Limb (tissue), 2 donors: ENCODE measurements at regions not wholly inside any gene's neighbourhood (a gene's known extent, or its start where the extent isn't known, plus 50 kb on each side); places are given as distances from the start of the nearest gene placed in this dataset.
A peak's percentile ranks its signal among the peaks of the same experiment; 100 is the strongest.
"Not testable (repeated sequence)": the region's sequence is repeated elsewhere in the genome, so short reads cannot be mapped to it uniquely, and the experiment has no call there.

Experiments
- DNase-seq, 2 donors: peaks; one replicate each; pipeline ENCODE4 v3.0.0-alpha.2; 2016; ENCODE audit errors: extremely low spot score in 2 of 2

DNA sequence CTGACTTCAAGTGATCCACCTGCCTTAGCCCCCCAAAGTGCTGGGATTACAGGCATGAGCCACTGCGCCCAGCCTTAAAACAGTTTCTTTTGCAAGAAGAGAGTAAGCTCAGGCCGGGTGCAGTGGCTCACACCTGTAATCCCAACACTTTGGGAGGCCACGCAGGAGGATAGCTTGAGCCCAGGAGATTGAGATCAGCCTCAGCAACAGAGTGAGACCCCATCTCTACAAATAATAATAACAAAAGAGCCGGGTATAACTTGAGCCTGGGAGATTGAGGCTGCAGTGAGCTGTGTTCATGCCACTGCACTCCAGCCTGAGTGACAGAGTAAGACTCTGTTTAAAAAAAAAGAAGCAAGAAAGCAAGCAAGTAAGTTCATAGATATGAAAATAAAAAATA lies 482.9 kb downstream of the FAT4 start:
- DNase-seq, result not testable (repeated sequence)

- no peak for DNase-seq
Observed at GRCh38 chr4:125801373-125801772, 486.6 kb downstream of the FAT4 start.

DNA sequence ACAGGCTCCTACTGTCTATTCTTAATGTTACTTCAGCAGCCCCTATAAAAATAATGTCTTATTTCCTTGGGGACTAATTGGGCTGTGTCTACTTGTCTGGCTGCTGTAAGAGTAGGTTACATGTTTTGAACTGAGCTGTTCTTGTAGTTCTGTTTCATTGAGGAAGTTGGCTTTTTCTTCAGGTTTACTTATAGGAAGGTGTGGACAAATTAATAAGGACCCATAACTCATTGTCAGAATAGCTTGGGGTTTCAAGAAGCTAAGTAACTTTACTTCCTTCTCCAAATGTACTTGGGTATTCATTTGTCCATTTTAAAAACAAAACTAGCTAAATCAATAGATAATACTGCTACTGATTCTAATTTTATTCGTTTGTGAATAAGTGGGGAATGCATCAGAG lies 487.2 kb downstream of the FAT4 start:
- no peak for DNase-seq

GRCh38 chr4:125808022-125808421 lies 493.3 kb downstream of the FAT4 start:
- no peak for DNase-seq

- no peak for DNase-seq
Observed at GRCh38 chr4:125808570-125808969, 493.8 kb downstream of the FAT4 start.

DNA sequence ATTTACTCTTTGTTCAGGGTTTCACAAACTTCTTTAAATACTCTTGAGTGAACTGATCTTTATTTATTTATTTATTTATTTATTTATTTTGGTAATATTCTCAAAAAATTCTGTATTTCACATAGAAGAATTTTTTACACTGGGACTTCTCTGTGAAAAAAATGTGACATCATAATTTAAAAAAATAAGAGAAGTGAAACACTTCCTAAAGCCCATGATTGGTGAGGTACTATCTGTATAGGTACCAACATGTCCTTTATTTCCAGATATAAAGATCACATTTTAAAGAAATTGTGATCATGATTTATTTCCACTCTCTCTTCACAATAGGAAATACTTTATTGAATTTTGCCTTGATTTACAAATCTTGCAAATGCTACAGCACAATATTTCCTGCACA lies 497.1 kb downstream of the FAT4 start:
- DNase-seq, result no peak

DNA sequence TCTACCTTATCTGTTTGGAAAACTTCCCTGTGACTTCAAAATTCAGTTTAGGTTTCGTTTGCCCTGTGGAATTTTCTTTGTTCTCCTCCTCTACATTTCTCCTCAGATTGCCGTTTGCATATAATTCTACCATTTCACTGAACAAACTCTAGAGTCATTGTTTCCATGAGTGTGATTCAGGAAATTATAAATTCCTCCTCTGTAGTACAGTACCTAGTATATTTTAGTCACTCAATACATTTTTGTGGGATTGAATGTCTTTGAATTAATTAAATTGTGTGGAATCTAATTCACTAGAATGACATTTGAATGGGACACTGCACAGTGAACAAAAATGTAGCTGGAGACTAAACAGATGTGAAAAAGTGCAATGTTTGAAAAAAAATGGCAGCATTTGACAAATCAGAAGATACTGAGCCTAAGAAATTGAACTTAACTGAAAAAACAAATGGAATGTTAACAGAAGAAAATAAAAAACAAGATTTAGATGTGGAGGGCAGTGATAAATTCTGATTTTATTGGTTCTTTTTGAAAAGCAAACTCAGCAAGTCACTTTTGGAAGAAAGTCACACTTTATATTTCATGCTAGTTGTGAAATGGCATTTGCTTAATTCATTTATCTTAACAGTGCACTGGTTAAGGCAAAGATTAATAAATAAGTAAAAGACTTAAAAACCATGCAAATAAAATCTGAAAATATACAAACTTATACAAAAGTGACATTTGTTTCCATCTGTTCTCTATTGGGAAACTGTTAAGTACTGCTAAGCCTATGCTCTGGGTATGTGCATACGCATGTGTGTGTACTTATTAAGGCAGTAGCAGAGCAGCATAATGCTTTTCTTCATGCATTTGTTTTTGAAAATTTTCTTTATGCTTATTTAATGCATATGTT lies 512.3 kb downstream of the FAT4 start:
- no peak for DNase-seq

- no peak for DNase-seq
Observed at GRCh38 chr4:125827696-125828052, 512.9 kb downstream of the FAT4 start.

DNA sequence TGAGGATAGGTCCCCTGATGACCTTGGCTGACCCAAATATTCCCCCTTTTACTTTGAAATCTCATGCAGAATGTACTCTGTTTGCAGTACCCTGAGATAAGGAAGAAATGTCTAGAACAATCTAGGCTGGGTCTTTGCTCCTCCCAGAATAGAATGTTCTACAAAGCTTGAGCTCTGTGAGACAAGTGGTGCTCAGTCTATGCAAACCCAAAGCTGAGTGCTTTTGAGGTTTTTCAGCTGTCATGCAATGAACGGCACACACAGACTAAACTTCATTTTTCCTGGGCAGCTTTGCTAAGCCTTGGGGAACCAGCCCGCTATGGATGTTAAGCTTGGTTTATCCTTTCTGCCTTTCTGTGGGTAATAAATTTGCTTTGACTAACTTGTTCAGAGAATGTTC lies 513.6 kb downstream of the FAT4 start:
- no peak for DNase-seq

DNA sequence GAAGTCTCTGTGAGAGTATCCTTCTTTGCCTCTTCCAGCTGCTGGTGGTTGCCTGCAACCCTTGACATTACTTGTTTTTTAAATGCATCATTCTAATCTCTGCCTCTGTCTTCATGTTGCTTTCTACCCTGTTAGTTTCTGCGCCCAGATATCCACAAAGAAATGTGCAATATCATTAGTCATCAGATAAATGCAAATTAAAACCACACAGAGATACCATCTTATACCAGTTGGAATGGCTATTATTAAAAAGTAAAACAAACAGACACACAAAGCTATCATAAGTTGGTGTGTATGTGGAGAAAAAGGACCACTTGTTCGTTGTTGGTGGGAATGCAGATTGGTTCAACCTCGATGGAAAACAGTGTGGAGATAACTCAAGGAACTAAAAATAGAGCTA lies 517.4 kb downstream of the FAT4 start:
- no peak for DNase-seq

DNA sequence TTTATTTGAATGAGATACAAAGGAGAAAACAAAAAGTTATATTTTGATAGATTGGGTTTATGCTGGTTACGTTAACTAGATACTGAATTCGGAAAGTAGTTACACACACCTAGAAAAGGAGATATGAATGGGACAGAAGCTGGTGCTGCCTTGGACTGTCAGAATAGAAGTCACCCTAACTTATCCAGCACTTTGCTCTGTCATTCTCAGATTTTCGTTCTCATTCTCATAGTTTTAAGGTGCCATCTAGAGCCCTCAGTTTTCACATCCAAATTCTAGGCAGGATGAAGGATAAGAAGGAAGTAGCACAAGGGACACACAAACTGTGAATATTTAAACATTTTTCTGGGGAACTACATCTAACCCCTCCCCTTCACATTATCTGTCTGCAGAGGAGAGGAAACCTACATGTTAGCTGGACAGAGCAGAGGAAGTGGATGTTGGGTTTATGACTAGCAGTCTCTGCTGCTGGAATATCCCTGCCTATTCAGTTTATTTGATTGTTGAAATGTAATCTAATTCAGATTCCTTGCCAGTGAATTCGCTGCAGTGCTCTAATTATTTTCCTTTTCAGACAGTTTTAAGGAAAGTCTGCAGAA lies 521.9 kb downstream of the FAT4 start:
- DNase-seq, result no peak

GRCh38 chr4:125837493-125838201 lies 522.9 kb downstream of the FAT4 start:
- DNase-seq, result no peak

DNA sequence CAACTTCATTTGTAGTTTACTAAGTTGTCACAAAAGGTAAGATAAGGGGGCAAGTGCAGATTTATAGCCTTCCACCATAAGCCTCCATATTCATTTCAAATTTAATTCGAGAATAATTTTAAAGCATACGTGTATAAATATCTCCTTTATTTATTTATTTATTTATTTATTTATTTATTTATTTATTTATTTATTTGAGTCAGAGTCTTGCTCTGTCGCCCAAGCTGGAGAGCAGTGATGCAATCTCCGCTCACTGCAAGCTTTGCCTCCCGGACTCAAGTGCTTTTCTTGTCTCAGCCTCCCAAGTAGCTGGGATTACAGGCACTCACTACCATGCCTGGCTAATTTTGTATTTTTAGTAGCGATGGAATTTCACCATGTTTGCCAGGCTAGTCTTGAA lies 523.4 kb downstream of the FAT4 start:
- no peak for DNase-seq

DNA sequence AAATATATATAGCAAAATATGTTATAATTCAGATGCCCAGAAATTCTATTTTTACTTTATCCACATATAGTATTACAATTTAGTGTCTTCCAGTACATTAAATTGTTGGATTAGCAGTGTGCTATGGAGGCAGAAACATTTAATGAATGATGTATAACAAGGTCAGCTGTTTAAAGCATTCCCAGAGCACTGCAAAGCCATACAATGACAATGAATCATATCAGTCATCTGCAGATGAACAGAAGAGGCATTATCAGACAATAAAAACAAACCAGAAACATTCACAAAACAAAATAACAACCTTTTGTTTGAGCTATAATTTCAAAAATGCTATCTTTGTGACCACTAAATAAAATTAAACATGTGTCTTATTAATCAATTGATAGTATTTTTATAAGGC lies 524.2 kb downstream of the FAT4 start:
- DNase-seq, result no peak

- no peak for DNase-seq
Observed at GRCh38 chr4:125843947-125844346, 529.2 kb downstream of the FAT4 start.

- no peak for DNase-seq
Observed at GRCh38 chr4:125847518-125847917, 532.8 kb downstream of the FAT4 start.

DNA sequence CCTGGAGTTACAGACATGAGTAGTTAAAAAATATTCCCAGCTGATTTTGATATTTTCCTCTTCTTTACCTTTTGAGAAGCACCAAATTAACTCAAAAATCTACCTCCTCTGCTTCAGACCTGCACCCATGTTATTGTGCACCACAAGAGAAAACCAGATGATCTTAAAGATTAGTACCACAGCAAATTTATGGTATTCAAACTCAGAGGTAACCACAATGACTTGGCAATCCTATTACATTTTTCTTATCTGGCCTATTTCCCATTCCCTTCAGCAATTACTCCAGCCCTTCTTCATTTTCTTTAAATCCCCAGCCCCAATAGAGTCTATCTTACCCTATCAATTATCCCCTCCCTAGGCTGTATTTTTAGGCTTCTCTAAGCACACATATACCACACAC lies 535.1 kb downstream of the FAT4 start:
- DNase-seq, result peak in 1 of 2 donors; percentile 29

DNA sequence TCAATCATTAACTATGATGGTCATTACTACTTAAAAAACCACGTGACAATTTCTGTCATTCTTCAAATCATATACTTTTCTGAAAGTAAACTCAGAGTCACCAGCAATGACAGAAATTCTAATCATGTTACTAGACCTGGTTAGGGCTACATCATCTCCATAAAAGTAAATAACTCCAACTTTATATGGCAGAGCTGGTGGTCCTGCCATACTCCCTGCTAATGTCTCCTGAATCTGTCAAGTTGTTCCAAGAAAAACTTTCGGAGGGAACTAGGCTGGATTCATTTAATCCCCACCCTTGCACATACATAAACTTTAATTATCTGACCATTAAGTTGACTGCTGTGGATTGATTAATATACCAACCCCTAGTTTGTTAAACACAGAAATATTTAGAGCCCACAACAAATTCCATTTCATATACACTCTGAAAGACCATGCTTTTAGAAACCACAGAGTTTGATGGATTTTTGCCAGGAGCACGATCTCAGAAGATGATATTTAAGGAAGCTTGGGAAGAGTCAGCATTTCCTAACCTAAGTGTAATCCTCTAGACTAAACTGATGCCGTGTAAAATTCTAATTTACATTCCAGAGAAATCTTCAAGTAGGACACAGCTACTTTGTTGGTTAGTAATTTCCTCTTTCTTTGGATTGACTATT lies 577.0 kb downstream of the FAT4 start:
- DNase-seq, result peak in 1 of 2 donors; percentile 21

GRCh38 chr4:125904802-125905201 lies 590.0 kb downstream of the FAT4 start:
- DNase-seq, result no peak

GRCh38 chr4:125911058-125911457 lies 596.3 kb downstream of the FAT4 start:
- DNase-seq, result no peak

DNA sequence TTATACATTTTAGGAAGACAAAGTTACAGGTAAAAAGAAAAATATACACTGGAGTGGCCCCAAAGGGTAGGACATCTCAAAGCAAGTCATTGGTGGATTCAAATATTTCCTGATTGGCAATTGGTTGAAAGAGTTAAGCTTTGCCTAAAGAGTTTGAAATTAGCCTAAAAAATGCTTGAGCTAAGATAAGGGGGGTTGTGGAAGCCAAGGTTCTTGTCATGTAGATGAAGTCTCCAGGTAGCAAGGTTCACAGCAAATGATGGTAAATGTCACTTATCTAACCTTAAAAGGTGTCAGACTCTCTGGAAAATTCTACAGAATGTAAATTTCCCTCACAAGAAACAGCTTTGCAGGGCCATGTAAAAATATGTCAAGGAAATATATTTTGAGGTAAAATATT lies 596.7 kb downstream of the FAT4 start:
- no peak for DNase-seq

GRCh38 chr4:125917559-125917958 lies 602.8 kb downstream of the FAT4 start:
- no peak for DNase-seq
